ENCODE measurements at regions not wholly inside any gene's neighbourhood (a gene's known extent, or its start where the extent isn't known, plus 50 kb on each side); places are given as distances from the start of the nearest gene placed in this dataset.

GRCh38 chr20:7682916-7683315 lies 257.3 kb downstream of the HAO1 start:
- no peaks in the 10 kb centered on the region for H3K27me3 Mint-ChIP-seq
- intact Hi-C loops (cut with micrococcal nuclease) = no loop called here
- H3K9me3 Mint-ChIP-seq = no peaks in the 10 kb centered on the region
- H3K4me1 Mint-ChIP-seq (ENCODE audit: low read depth) = no peaks in the 10 kb centered on the region
- H3K27ac Mint-ChIP-seq = no peak overlapping the region
- no peaks in the 10 kb centered on the region for H3K36me3 Mint-ChIP-seq (ENCODE audit: low read depth)
- no peak overlapping the region for H3K4me3 Mint-ChIP-seq

DNA sequence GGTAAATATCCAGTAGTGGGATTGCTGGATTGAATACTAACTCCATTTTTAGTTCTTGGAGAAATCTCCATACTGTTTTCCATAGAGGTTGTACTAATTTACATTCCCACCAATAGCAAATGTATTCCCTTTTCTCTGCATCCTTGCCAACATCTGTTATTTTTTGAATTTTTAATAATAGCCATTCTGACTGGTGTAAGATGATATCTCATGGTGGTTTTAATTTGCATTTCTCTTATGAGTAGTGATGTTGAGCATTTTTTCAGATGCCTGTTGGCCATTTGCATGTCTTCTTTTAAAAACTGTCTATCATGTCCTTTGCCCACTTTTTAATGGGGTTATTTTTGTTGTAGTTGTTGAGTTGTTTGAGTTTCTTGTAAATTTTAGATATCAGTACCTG lies 253.2 kb downstream of the HAO1 start:
- intact Hi-C loops (cut with micrococcal nuclease) = no loop called here
- no peaks in the 10 kb centered on the region for H3K9me3 Mint-ChIP-seq
- H3K36me3 Mint-ChIP-seq (ENCODE audit: low read depth) = no peaks in the 10 kb centered on the region
- no peak overlapping the region for H3K4me3 Mint-ChIP-seq
- no peak overlapping the region for H3K27ac Mint-ChIP-seq
- no peaks in the 10 kb centered on the region for H3K4me1 Mint-ChIP-seq (ENCODE audit: low read depth)
- no peaks in the 10 kb centered on the region for H3K27me3 Mint-ChIP-seq

DNA sequence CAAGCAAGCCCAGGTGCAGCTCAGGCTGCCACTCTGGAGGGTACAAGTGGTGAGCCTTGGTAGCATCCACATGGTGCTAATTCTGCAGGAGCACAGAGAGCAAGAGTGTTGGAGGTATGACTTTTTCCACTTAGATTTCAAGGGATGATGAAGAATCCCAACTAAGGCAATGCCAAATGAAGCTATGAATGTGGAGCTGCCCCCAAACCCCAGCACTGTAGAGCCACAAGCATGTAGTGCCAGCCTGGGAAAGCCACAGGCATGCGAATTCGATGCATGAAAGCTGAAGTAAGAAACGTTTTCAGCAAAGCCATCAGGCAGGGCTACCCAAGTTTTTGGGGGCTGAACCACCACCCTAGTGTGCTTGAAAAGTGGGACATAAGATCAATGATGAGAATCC lies 251.1 kb downstream of the HAO1 start:
- no peak overlapping the region for H3K27ac Mint-ChIP-seq
- intact Hi-C loops (cut with micrococcal nuclease) = no loop called here
- no peaks in the 10 kb centered on the region for H3K9me3 Mint-ChIP-seq
- no peak overlapping the region for H3K4me3 Mint-ChIP-seq
- H3K27me3 Mint-ChIP-seq = no peaks in the 10 kb centered on the region
- H3K36me3 Mint-ChIP-seq (ENCODE audit: low read depth) = no peaks in the 10 kb centered on the region
- no peaks in the 10 kb centered on the region for H3K4me1 Mint-ChIP-seq (ENCODE audit: low read depth)

- H3K27me3 Mint-ChIP-seq = no peaks in the 10 kb centered on the region
- no peak overlapping the region for H3K27ac Mint-ChIP-seq
- H3K4me3 Mint-ChIP-seq = no peak overlapping the region
- no peaks in the 10 kb centered on the region for H3K36me3 Mint-ChIP-seq (ENCODE audit: low read depth)
- H3K9me3 Mint-ChIP-seq = no peaks in the 10 kb centered on the region
- intact Hi-C loops (cut with micrococcal nuclease) = no loop called here
- no peaks in the 10 kb centered on the region for H3K4me1 Mint-ChIP-seq (ENCODE audit: low read depth)
Observed at GRCh38 chr20:7691647-7692269, 248.5 kb downstream of the HAO1 start.

DNA sequence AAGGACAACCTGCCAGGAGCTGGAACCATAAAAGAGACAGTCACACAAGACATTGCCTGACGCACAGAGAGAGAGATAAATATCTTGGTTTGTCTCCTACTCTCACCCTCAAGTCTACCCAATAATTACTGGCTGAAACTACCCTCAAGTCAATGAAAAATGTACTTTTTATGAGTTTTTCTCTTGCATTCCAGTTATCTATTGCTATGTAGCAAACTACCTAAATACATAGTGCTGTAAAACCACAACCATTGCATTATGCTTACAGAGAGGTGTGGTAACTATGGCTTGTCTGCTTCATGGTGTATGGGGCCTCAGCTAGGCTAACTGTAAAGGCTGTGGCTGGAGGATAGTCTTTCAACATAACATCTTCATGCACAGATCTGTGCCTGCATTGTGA lies 247.8 kb downstream of the HAO1 start:
- Mint-ChIP-seq H3K27me3 (no peaks in the 10 kb centered on the region), H3K36me3 (ENCODE audit: low read depth) (no peaks in the 10 kb centered on the region), H3K4me1 (ENCODE audit: low read depth) (no peaks in the 10 kb centered on the region), H3K27ac (no peak overlapping the region), H3K4me3 (no peak overlapping the region), H3K9me3 (no peaks in the 10 kb centered on the region)
- intact Hi-C loops (cut with micrococcal nuclease) = no loop called here

- Mint-ChIP-seq H3K9me3 (no peaks in the 10 kb centered on the region), H3K27me3 (no peaks in the 10 kb centered on the region), H3K36me3 (ENCODE audit: low read depth) (no peaks in the 10 kb centered on the region), H3K4me3 (no peak overlapping the region), H3K27ac (no peak overlapping the region), H3K4me1 (ENCODE audit: low read depth) (no peaks in the 10 kb centered on the region)
- intact Hi-C loops (cut with micrococcal nuclease) = no loop called here
Observed at GRCh38 chr20:7693761-7694160, 246.5 kb downstream of the HAO1 start.

- H3K27me3 Mint-ChIP-seq = no peaks in the 10 kb centered on the region
- no peaks in the 10 kb centered on the region for H3K9me3 Mint-ChIP-seq
- no peaks in the 10 kb centered on the region for H3K36me3 Mint-ChIP-seq (ENCODE audit: low read depth)
- H3K27ac Mint-ChIP-seq = no peak overlapping the region
- intact Hi-C loops (cut with micrococcal nuclease) = no loop called here
- H3K4me3 Mint-ChIP-seq = no peak overlapping the region
- H3K4me1 Mint-ChIP-seq (ENCODE audit: low read depth) = no peaks in the 10 kb centered on the region
Observed at GRCh38 chr20:7695051-7695495, 245.2 kb downstream of the HAO1 start.

DNA sequence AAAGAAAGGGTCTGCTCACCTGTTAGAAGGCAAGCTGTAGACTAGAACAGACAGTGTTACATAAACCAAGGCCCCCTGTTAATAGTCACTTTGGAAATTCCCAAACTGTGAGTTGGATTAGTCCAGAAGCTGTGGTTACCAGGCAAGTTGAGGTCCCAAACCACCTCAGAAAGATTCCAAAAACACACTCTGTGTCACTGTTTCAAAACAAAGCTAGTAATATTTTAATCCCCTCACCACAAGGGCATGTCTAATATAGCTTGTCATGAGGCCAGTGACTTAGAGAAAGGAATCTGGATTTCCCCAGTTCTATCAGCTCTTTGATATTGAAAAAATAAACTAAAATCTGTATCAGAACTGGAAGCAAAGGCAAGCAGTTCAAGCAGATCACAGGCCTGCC lies 244.6 kb downstream of the HAO1 start:
- H3K27me3 Mint-ChIP-seq = no peaks in the 10 kb centered on the region
- H3K9me3 Mint-ChIP-seq = no peaks in the 10 kb centered on the region
- H3K27ac Mint-ChIP-seq = no peak overlapping the region
- no peak overlapping the region for H3K4me3 Mint-ChIP-seq
- intact Hi-C loops (cut with micrococcal nuclease) = no loop called here
- H3K36me3 Mint-ChIP-seq (ENCODE audit: low read depth) = no peaks in the 10 kb centered on the region
- no peaks in the 10 kb centered on the region for H3K4me1 Mint-ChIP-seq (ENCODE audit: low read depth)

DNA sequence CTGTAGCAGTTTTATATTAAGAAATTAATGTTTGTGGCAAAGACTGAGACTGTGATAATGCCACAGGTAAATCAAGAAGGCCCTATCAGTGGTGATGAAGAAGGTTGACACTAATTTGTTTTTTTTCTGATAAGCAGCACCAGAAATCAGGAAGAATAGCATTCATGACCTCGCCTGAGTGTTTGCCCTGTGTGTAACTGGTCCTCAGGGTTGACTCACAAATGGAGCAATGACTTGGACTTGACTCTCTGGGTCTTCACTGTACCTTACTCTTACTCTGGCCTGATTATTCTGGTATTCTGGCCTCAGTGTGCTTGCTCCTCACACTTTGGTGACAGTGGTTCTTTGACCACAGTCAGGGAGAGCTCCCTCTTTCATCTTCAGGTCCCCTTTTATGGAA lies 243.9 kb downstream of the HAO1 start:
- Mint-ChIP-seq H3K27ac (no peak overlapping the region), H3K4me1 (ENCODE audit: low read depth) (no peaks in the 10 kb centered on the region), H3K36me3 (ENCODE audit: low read depth) (no peaks in the 10 kb centered on the region), H3K9me3 (no peaks in the 10 kb centered on the region), H3K27me3 (no peaks in the 10 kb centered on the region), H3K4me3 (no peak overlapping the region)
- intact Hi-C loops (cut with micrococcal nuclease) = no loop called here

- Mint-ChIP-seq H3K36me3 (ENCODE audit: low read depth) (no peaks in the 10 kb centered on the region), H3K4me3 (no peak overlapping the region), H3K27ac (no peak overlapping the region), H3K4me1 (ENCODE audit: low read depth) (no peaks in the 10 kb centered on the region), H3K9me3 (no peaks in the 10 kb centered on the region), H3K27me3 (no peaks in the 10 kb centered on the region)
- intact Hi-C loops (cut with micrococcal nuclease) = no loop called here
Observed at GRCh38 chr20:7702141-7702540, 238.1 kb downstream of the HAO1 start.

DNA sequence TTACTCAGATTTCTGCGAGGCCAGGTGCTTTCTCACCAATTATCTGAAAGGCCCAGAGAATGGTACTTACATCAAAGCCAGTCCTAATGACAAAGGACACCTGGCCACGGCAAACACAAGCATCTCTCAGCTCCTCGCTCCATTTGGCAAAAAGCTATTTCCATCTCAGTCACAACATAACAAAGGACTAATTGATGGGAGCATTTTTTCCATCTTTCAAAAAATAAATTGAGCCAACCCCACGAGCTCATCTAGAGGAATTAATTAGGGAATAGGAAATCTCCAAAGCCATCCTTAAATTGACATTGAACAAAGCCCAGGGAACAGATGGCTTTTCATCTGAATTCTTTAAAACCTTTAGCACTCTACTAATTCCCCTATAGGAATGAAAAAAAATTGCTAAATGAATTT lies 236.7 kb downstream of the HAO1 start:
- Mint-ChIP-seq H3K27me3 (no peaks in the 10 kb centered on the region), H3K4me1 (ENCODE audit: low read depth) (no peaks in the 10 kb centered on the region), H3K27ac (no peak overlapping the region), H3K4me3 (no peak overlapping the region), H3K36me3 (ENCODE audit: low read depth) (no peaks in the 10 kb centered on the region), H3K9me3 (no peaks in the 10 kb centered on the region)
- intact Hi-C loops (cut with micrococcal nuclease) = no loop called here

- intact Hi-C loops (cut with micrococcal nuclease) = no loop called here
- H3K4me3 Mint-ChIP-seq = no peak overlapping the region
- H3K27me3 Mint-ChIP-seq = no peaks in the 10 kb centered on the region
- no peaks in the 10 kb centered on the region for H3K4me1 Mint-ChIP-seq (ENCODE audit: low read depth)
- no peaks in the 10 kb centered on the region for H3K36me3 Mint-ChIP-seq (ENCODE audit: low read depth)
- H3K27ac Mint-ChIP-seq = no peak overlapping the region
- no peaks in the 10 kb centered on the region for H3K9me3 Mint-ChIP-seq
Observed at GRCh38 chr20:7703996-7704395, 236.3 kb downstream of the HAO1 start.

- Mint-ChIP-seq H3K4me1 (ENCODE audit: low read depth) (no peaks in the 10 kb centered on the region), H3K27me3 (no peaks in the 10 kb centered on the region), H3K27ac (no peak overlapping the region), H3K4me3 (no peak overlapping the region), H3K36me3 (ENCODE audit: low read depth) (no peaks in the 10 kb centered on the region), H3K9me3 (no peaks in the 10 kb centered on the region)
- intact Hi-C loops (cut with micrococcal nuclease) = no loop called here
Observed at GRCh38 chr20:7708112-7708511, 232.1 kb downstream of the HAO1 start.

GRCh38 chr20:7708782-7709181 lies 231.5 kb downstream of the HAO1 start:
- Mint-ChIP-seq H3K4me1 (ENCODE audit: low read depth) (no peaks in the 10 kb centered on the region), H3K27me3 (no peaks in the 10 kb centered on the region), H3K36me3 (ENCODE audit: low read depth) (no peaks in the 10 kb centered on the region), H3K4me3 (no peak overlapping the region), H3K9me3 (no peaks in the 10 kb centered on the region), H3K27ac (no peak overlapping the region)
- intact Hi-C loops (cut with micrococcal nuclease) = no loop called here

DNA sequence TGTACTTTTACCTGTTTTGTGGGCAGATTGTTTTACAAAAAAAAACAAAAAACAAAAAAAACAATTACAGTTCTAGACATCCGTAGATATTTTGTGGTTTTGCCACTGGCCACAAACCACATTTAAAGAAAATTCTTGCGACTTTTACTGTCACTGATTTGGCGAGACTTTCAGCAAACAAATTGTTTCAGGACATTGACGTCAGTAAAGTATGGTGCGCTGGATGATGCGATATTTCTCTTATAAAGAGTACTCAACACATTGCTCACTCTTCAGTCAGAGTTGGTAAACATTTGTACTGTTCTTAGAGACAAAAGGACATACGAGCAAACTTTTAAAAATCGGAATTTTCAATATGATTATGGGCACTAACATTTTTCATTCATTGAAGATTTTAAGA lies 229.8 kb downstream of the HAO1 start:
- H3K27ac Mint-ChIP-seq = no peak overlapping the region
- no peaks in the 10 kb centered on the region for H3K4me1 Mint-ChIP-seq (ENCODE audit: low read depth)
- no peaks in the 10 kb centered on the region for H3K27me3 Mint-ChIP-seq
- H3K9me3 Mint-ChIP-seq = no peaks in the 10 kb centered on the region
- intact Hi-C loops (cut with micrococcal nuclease) = no loop called here
- H3K36me3 Mint-ChIP-seq (ENCODE audit: low read depth) = no peaks in the 10 kb centered on the region
- no peak overlapping the region for H3K4me3 Mint-ChIP-seq
